ENCODE measurements at regions not wholly inside any gene's neighbourhood (a gene's known extent, or its start where the extent isn't known, plus 50 kb on each side); places are given as distances from the start of the nearest gene placed in this dataset.
"Not testable (repeated sequence)": the region's sequence is repeated elsewhere in the genome, so short reads cannot be mapped to it uniquely, and the experiment has no call there.

GRCh38 chr4:187491286-187491685 lies 504.3 kb upstream of the ZFP42 start:
- DNase-seq (ENCODE audit: low spot score): no peak

- DNase-seq (ENCODE audit: low spot score): no peak
Observed at GRCh38 chr4:187491959-187492358, 503.6 kb upstream of the ZFP42 start.

GRCh38 chr4:187493661-187494060 lies 501.9 kb upstream of the ZFP42 start:
- DNase-seq (ENCODE audit: low spot score): no peak

- DNase-seq (ENCODE audit: low spot score): no peak
Observed at GRCh38 chr4:187499956-187500355, 495.6 kb upstream of the ZFP42 start.

- no peak for DNase-seq (ENCODE audit: low spot score)
Observed at GRCh38 chr4:187500796-187501195, 494.8 kb upstream of the ZFP42 start.

GRCh38 chr4:187501731-187502130 lies 493.8 kb upstream of the ZFP42 start:
- no peak for DNase-seq (ENCODE audit: low spot score)

- DNase-seq (ENCODE audit: low spot score): no peak
Observed at GRCh38 chr4:187504974-187505797, 490.4 kb upstream of the ZFP42 start.

- not testable (repeated sequence) for DNase-seq (ENCODE audit: low spot score)
Observed at GRCh38 chr4:187505798-187506141, 489.8 kb upstream of the ZFP42 start.

- DNase-seq (ENCODE audit: low spot score): no peak
Observed at GRCh38 chr4:187516224-187516623, 479.3 kb upstream of the ZFP42 start.

GRCh38 chr4:187541666-187542065 lies 453.9 kb upstream of the ZFP42 start:
- DNase-seq (ENCODE audit: low spot score): no peak

- no peak for DNase-seq (ENCODE audit: low spot score)
Observed at GRCh38 chr4:187544461-187545053, 451.0 kb upstream of the ZFP42 start.

- no peak for DNase-seq (ENCODE audit: low spot score)
Observed at GRCh38 chr4:187547316-187547715, 448.3 kb upstream of the ZFP42 start.

- DNase-seq (ENCODE audit: low spot score): no peak
Observed at GRCh38 chr4:187550256-187550950, 445.2 kb upstream of the ZFP42 start.

- no peak for DNase-seq (ENCODE audit: low spot score)
Observed at GRCh38 chr4:187552781-187553180, 442.8 kb upstream of the ZFP42 start.

GRCh38 chr4:187555174-187555573 lies 440.4 kb upstream of the ZFP42 start:
- no peak for DNase-seq (ENCODE audit: low spot score)

GRCh38 chr4:187558391-187558790 lies 437.2 kb upstream of the ZFP42 start:
- no peak for DNase-seq (ENCODE audit: low spot score)

- no peak for DNase-seq (ENCODE audit: low spot score)
Observed at GRCh38 chr4:187562345-187562744, 433.2 kb upstream of the ZFP42 start.

GRCh38 chr4:187565416-187565815 lies 430.2 kb upstream of the ZFP42 start:
- no peak for DNase-seq (ENCODE audit: low spot score)

- no peak for DNase-seq (ENCODE audit: low spot score)
Observed at GRCh38 chr4:187569871-187570270, 425.7 kb upstream of the ZFP42 start.

- DNase-seq (ENCODE audit: low spot score): no peak
Observed at GRCh38 chr4:187575706-187576105, 419.9 kb upstream of the ZFP42 start.

GRCh38 chr4:187576751-187577150 lies 418.8 kb upstream of the ZFP42 start:
- no peak for DNase-seq (ENCODE audit: low spot score)

- no peak for DNase-seq (ENCODE audit: low spot score)
Observed at GRCh38 chr4:187577941-187578480, 417.6 kb upstream of the ZFP42 start.

- DNase-seq (ENCODE audit: low spot score): no peak
Observed at GRCh38 chr4:187586892-187587291, 408.7 kb upstream of the ZFP42 start.

All from COLO829 (cell line).